ENCODE measurements at regions not wholly inside any gene's neighbourhood (a gene's known extent, or its start where the extent isn't known, plus 50 kb on each side); places are given as distances from the start of the nearest gene placed in this dataset.

DNA sequence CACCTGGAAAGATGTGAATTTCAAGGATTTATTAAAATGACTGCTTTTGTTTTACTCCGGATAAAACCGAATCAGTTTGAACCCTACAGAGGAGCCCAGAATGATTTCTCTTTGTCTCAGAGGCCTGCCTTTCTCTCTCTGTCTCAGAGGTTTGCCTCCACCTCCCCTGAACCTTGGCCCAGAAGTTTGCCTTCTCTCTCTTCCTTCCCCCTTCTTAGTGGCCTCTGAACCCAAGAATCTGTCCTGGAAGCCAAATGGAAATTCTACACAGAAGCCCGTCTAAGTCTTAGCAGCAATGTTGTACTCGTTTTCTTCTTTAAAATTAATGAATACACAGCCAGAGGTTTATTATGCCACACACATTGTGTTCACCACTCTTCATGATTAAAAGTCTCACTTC lies 200.7 kb downstream of the SOCS6 start:
- TF ChIP-seq CTCF (IDR thresholded peaks at IDR 0.05) (no peak), POLR2A (IDR thresholded peaks at IDR 0.05) (no peak)

Data from tibial nerve (tissue), 3 donors.